Tibial nerve (tissue), 4 donors: ENCODE measurements at regions not wholly inside any gene's neighbourhood (a gene's known extent, or its start where the extent isn't known, plus 50 kb on each side); places are given as distances from the start of the nearest gene placed in this dataset.

Source experiments
- EP300 ChIP-seq, 2 donors: sonication (generic); formaldehyde crosslinking; IDR thresholded peaks; one replicate each; pipeline ENCODE4 v1.6.1; 2017; ENCODE audit warnings: antibody characterized with exemption in 2 of 2, mild to moderate bottlenecking in 1 of 2
- POLR2A ChIP-seq, 2 donors: fragments of 450-650 bp; IDR thresholded peaks; one replicate each; pipeline ENCODE4 v1.6.1; 2017; ENCODE audit warnings: antibody characterized with exemption in 2 of 2, mild to moderate bottlenecking in 2 of 2, moderate library complexity in 2 of 2
- TF ChIP-seq, protein P1 (sequence below), 5 experiments: fragments of 200-600 bp in 3 of 5; fragments of 450-650 bp in 2 of 5; sonication (generic) in 3 of 5; IDR thresholded peaks; one replicate each; pipeline ENCODE4 v1.5.1; 2016 to 2019; ENCODE audit warnings: antibody characterized with exemption in 5 of 5, mild to moderate bottlenecking in 3 of 5, moderate library complexity in 2 of 5

GRCh38 chr11:13128354-13128753 is 119.2 kb downstream of the RASSF10 start:
- TF ChIP-seq, protein P1, sequence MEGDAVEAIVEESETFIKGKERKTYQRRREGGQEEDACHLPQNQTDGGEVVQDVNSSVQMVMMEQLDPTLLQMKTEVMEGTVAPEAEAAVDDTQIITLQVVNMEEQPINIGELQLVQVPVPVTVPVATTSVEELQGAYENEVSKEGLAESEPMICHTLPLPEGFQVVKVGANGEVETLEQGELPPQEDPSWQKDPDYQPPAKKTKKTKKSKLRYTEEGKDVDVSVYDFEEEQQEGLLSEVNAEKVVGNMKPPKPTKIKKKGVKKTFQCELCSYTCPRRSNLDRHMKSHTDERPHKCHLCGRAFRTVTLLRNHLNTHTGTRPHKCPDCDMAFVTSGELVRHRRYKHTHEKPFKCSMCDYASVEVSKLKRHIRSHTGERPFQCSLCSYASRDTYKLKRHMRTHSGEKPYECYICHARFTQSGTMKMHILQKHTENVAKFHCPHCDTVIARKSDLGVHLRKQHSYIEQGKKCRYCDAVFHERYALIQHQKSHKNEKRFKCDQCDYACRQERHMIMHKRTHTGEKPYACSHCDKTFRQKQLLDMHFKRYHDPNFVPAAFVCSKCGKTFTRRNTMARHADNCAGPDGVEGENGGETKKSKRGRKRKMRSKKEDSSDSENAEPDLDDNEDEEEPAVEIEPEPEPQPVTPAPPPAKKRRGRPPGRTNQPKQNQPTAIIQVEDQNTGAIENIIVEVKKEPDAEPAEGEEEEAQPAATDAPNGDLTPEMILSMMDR (IDR thresholded peaks at IDR 0.05) = no peak
- TF ChIP-seq EP300 (IDR thresholded peaks at IDR 0.05) = no peak
- no peak for TF ChIP-seq POLR2A (IDR thresholded peaks at IDR 0.05)
